Astrocyte of the spinal cord (primary cell): ENCODE measurements at regions not wholly inside any gene's neighbourhood (a gene's known extent, or its start where the extent isn't known, plus 50 kb on each side); places are given as distances from the start of the nearest gene placed in this dataset.

ENCODE experiments used
- DNase-seq: peaks from one replicate; pipeline ENCODE4 v3.0.0; 2011; ENCODE audit warnings: low read depth, low spot score
- H3K4me3 ChIP-seq: 2 replicates; pipeline ENCODE4 v1.5.1; 2011; ENCODE audit warnings: low read depth, mild to moderate bottlenecking, low read length, moderate library complexity
- CTCF ChIP-seq: IDR thresholded peaks from 2 replicates; pipeline ENCODE4 v1.5.1; 2012; ENCODE audit warnings: low read depth, mild to moderate bottlenecking, low read length, inconsistent platforms
- in situ Hi-C: cut with HindIII; loops from 2 replicates; pipeline ENCODE4 v1.10.0; 2017; ENCODE audit warnings: low sequenced_read_pairs

DNA sequence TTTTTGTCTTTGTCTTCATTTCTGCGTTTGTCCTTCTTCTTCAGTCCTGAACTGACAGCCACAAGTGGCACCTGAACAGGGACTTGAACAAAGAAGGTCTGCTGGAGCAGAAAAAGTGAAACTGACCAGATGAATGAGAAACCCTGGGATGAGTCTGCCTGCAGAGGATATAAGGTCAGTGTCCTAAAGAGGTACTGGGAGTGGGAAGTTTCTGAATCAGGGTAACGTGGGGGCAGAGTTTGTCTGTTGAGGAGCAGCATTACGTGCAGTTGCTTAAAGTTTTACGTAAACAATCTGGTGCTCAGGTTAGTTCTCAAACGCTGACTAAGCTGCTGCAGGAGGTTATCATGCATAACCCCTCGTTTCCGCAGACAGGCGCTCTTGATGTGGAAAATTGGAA lies 2057.6 kb downstream of the TP53TG3F start:
- no peak overlapping the region for H3K4me3 ChIP-seq
- DNase-seq: no peak
- in situ Hi-C loops: no loop called here
- no peak for TF ChIP-seq CTCF

- DNase-seq: no peak
- in situ Hi-C loops: no loop called here
- H3K4me3 ChIP-seq: no peak overlapping the region
- no peak for TF ChIP-seq CTCF
Observed at GRCh38 chr16:35523991-35524390, 2064.6 kb downstream of the TP53TG3F start.

GRCh38 chr16:35525979-35526590 lies 2066.7 kb downstream of the TP53TG3F start:
- DNase-seq: no peak
- in situ Hi-C loops: no loop called here
- TF ChIP-seq CTCF: no peak
- H3K4me3 ChIP-seq: no peak overlapping the region

DNA sequence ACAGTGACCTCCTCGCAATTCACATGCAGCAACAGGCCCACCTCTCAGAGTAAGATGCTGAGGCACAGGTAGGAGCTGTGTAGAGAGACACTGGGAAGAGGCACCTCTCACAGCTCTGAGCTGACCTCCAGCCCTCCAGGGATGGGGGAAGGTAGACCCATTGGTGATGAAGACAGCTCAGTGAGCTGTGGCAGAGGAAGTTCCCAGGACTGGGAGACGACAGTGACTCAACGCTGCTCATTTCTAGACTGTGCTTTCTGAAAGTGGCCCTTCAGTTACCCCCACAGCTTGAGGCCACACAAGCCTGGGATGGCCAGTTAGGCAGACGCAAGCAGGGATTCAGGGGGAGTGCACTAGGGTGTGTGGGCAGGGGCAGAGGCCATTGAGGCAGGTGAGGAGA lies 2073.2 kb downstream of the TP53TG3F start:
- DNase-seq: no peak
- no peak overlapping the region for H3K4me3 ChIP-seq
- in situ Hi-C loops: no loop called here
- TF ChIP-seq CTCF: no peak

- in situ Hi-C loops: no loop called here
- H3K4me3 ChIP-seq: no peak overlapping the region
- TF ChIP-seq CTCF: no peak
- no peak for DNase-seq
Observed at GRCh38 chr16:35533683-35534082, 2074.3 kb downstream of the TP53TG3F start.

DNA sequence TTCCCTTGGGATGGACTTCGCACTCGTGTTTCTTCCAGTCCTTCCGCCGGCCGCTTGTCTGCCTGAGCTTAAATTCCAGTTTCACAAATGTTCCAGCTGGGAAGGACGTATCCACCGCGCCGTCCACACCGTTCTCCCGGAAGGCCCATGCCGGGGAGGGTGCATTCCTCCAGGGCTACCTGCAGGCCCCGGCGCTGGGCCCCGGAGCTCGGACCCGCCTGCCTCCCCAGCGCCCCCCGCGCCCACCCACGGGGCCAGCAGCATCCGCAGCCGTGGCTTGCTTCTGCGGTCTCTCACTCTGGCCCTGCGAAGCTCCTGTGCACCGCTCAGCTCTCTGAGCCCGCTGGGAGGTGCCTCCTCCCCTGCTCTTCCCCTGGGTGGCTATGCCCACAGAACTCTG lies 2084.1 kb downstream of the TP53TG3F start:
- DNase-seq: no peak
- in situ Hi-C loops: no loop called here
- TF ChIP-seq CTCF: no peak
- H3K4me3 ChIP-seq: no peak overlapping the region

DNA sequence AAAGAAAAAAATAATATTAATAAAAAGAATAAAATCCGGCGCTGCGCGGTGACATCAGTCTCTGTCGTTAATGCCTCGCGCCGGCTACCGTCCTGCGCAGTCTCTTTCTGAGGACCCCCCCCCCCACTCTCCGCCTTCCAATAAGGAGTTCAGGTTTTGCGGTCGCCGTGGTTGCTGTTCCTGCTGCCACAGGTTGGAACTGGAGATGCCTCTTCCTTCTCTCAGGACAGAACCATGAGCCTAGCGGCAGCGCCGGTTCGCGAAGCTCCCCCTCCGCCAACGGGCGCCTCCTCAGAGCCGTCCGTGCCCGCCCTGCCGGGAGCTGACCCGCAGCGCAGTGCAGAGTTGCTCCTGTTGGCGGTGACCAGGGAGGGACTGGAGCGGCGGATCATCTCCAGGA lies 2093.4 kb downstream of the TP53TG3F start:
- in situ Hi-C loops: no loop called here
- no peak for TF ChIP-seq CTCF
- DNase-seq: no peak
- H3K4me3 ChIP-seq: no peak overlapping the region
